Hepatocyte (in vitro differentiated cells): ENCODE measurements at regions not wholly inside any gene's neighbourhood (a gene's known extent, or its start where the extent isn't known, plus 50 kb on each side); places are given as distances from the start of the nearest gene placed in this dataset.

Experiments
- DNase-seq: peaks from one replicate; pipeline ENCODE4 v3.0.0-alpha.2; 2016; ENCODE audit warnings: low spot score
- H2AFZ ChIP-seq: fragments of 200-600 bp; sonication (generic); 2 replicates; pipeline ENCODE4 v1.6.0; 2016; ENCODE audit warnings: antibody characterized with exemption, mild to moderate bottlenecking
- H3K27ac ChIP-seq: fragments of 200-600 bp; sonication (generic); 2 replicates; pipeline ENCODE4 v1.5.1; 2016; ENCODE audit warnings: mild to moderate bottlenecking
- H3K27me3 ChIP-seq: fragments of 200-600 bp; sonication (generic); 2 replicates; pipeline ENCODE4 v1.6.1; 2016
- H3K36me3 ChIP-seq: fragments of 200-600 bp; sonication (generic); replicated peaks from 2 replicates; pipeline ENCODE4 v1.5.1; 2016; ENCODE audit warnings: low read depth; ENCODE audit not compliant: insufficient read depth
- H3K4me1 ChIP-seq: fragments of 200-600 bp; sonication (generic); 2 replicates; pipeline ENCODE4 v1.5.1; 2016; ENCODE audit warnings: mild to moderate bottlenecking, moderate library complexity; ENCODE audit not compliant: insufficient read depth
- H3K4me2 ChIP-seq: fragments of 200-600 bp; sonication (generic); 2 replicates; pipeline ENCODE4 v1.6.0; 2016
- H3K4me3 ChIP-seq: fragments of 200-600 bp; sonication (generic); 2 replicates; pipeline ENCODE4 v1.5.1; 2016; ENCODE audit warnings: mild to moderate bottlenecking
- H3K79me2 ChIP-seq: fragments of 200-600 bp; sonication (generic); 2 replicates; pipeline ENCODE4 v1.6.0; 2017; ENCODE audit warnings: mild to moderate bottlenecking
- H3K9me2 ChIP-seq: fragments of 200-600 bp; sonication (generic); replicated peaks from 2 replicates; pipeline ENCODE4 v1.6.0; 2017; ENCODE audit warnings: mild to moderate bottlenecking; ENCODE audit not compliant: insufficient read depth
- H3K9me3 ChIP-seq: fragments of 200-600 bp; sonication (generic); 2 replicates; pipeline ENCODE4 v1.5.1; 2016; ENCODE audit warnings: low read depth, mild to moderate bottlenecking
- H4K20me1 ChIP-seq: fragments of 200-600 bp; sonication (generic); 2 replicates; pipeline ENCODE4 v1.6.0; 2016; ENCODE audit warnings: mild to moderate bottlenecking; ENCODE audit not compliant: insufficient read depth, poor library complexity, severe bottlenecking
- CTCF ChIP-seq: fragments of 200-600 bp; sonication (generic); IDR thresholded peaks from 2 replicates; pipeline ENCODE4 v1.5.1; 2016; ENCODE audit warnings: antibody characterized with exemption, mild to moderate bottlenecking; ENCODE audit not compliant: poor library complexity
- EZH2 ChIP-seq: fragments of 200-600 bp; sonication (generic); IDR thresholded peaks from 2 replicates; pipeline ENCODE4 v1.6.1; 2016; ENCODE audit warnings: antibody characterized with exemption, mild to moderate bottlenecking, borderline replicate concordance
- EZH2phosphoT487 ChIP-seq: fragments of 200-600 bp; sonication (generic); IDR thresholded peaks from one replicate; pipeline ENCODE4 v1.6.1; 2018; ENCODE audit warnings: antibody characterized with exemption, mild to moderate bottlenecking, low read depth, moderate library complexity; ENCODE audit not compliant: unreplicated experiment, severe bottlenecking
- WGBS: methylation state at CpG from one replicate; pipeline ENCODE4 v1.1.6; 2016; ENCODE audit warnings: low lambda C conversion rate; ENCODE audit errors: missing lambda C conversion rate; 5-methylcytosine and 5-hydroxymethylcytosine counted together

- Histone ChIP-seq H3K79me2 (no peaks in the 10 kb centered on the region), H3K4me1 (no peaks in the 10 kb centered on the region), H2AFZ (no peak overlapping the region), H3K9me2 (no peaks in the 10 kb centered on the region), H3K4me2 (no peak overlapping the region), H3K36me3 (no peaks in the 10 kb centered on the region), H3K9me3 (no peaks in the 10 kb centered on the region), H4K20me1 (no peaks in the 10 kb centered on the region), H3K27ac (no peak overlapping the region), H3K4me3 (no peak overlapping the region), H3K27me3 (no peaks in the 10 kb centered on the region)
- 70% methylated on average over 1 of the region's 1 CpG for WGBS
- no peak for DNase-seq
- TF ChIP-seq EZH2phosphoT487: no peak
- no peak for TF ChIP-seq EZH2
- no peak for TF ChIP-seq CTCF
Measured at GRCh38 chr15:36265422-36265821, 314.0 kb upstream of the CDIN1 start.

GRCh38 chr15:36271048-36271447 is 308.4 kb upstream of the CDIN1 start:
- TF ChIP-seq EZH2phosphoT487 (no peak), CTCF (no peak), EZH2 (no peak)
- no peak overlapping the region for H3K4me3 ChIP-seq

DNA sequence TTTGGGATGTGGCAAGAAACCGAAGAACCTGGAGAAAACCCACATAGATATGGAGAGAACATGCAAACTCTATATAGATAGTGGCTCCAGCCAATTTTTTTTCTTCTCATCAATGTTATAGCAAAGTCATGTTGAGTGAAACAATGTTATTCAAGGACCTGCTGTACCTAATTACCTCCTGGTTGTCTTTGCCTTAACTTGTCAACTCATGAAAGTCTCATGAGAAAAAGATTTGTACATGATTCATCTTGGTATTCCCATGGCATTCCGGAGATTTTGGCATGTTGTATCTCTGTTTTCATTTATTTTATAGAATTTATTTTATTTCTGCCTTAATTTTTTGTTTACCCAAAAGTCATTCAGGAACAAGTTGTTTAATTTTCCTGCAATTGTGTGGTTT is 303.8 kb upstream of the CDIN1 start:
- Histone ChIP-seq H3K4me2 (no peak overlapping the region), H3K4me3 (no peak overlapping the region), H3K27me3 (peaks cover 3% of the 10 kb centered on the region), H3K9me2 (no peaks in the 10 kb centered on the region), H3K79me2 (no peaks in the 10 kb centered on the region), H3K36me3 (no peaks in the 10 kb centered on the region), H3K9me3 (no peaks in the 10 kb centered on the region), H3K4me1 (no peaks in the 10 kb centered on the region), H3K27ac (no peak overlapping the region), H2AFZ (no peak overlapping the region), H4K20me1 (no peaks in the 10 kb centered on the region)
- no peak for DNase-seq
- 96% methylated on average over 2 of the region's 2 CpGs for WGBS
- TF ChIP-seq CTCF: no peak
- TF ChIP-seq EZH2: no peak
- no peak for TF ChIP-seq EZH2phosphoT487

More at GRCh38 chr15:36271048-36271447, 308.4 kb upstream of the CDIN1 start:
- H3K9me3 ChIP-seq: no peaks in the 10 kb centered on the region
- WGBS: 29% methylated on average over 5 of the region's 5 CpGs
- H3K9me2 ChIP-seq: no peaks in the 10 kb centered on the region
- DNase-seq: no peak
- H3K27ac ChIP-seq: no peak overlapping the region
- H3K79me2 ChIP-seq: no peaks in the 10 kb centered on the region
- no peak overlapping the region for H3K4me2 ChIP-seq
- no peaks in the 10 kb centered on the region for H4K20me1 ChIP-seq
- no peaks in the 10 kb centered on the region for H3K4me1 ChIP-seq
- H3K27me3 ChIP-seq: peaks cover 3% of the 10 kb centered on the region
- H3K36me3 ChIP-seq: no peaks in the 10 kb centered on the region
- H2AFZ ChIP-seq: no peak overlapping the region

DNA sequence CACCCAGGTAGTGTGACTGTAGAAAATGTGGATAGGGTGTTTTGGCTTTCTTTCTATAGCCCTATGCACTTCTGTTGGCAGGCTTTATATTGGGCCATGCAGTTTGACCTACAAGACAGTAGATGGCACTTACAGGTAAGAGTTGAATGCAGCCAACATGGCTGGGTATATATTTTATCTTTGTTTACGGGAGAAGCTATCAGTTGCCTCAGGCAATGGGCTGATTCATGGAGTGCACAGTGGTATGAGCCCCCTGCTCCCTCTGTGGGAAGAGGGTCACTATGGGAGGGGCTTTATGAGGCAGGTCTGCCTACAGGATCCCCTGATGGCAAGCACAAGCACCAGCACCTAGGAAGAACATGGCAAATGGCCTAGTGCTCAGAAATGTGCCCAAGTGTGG is 301.2 kb upstream of the CDIN1 start:
- DNase-seq: no peak
- H4K20me1 ChIP-seq: no peaks in the 10 kb centered on the region
- 50% methylated on average over 1 of the region's 1 CpG for WGBS

More for the DNA sequence above, 301.2 kb upstream of the CDIN1 start:
- Histone ChIP-seq H3K9me3 (no peaks in the 10 kb centered on the region), H3K27ac (no peak overlapping the region), H3K9me2 (no peaks in the 10 kb centered on the region), H3K4me1 (no peaks in the 10 kb centered on the region), H2AFZ (no peak overlapping the region), H3K4me2 (no peak overlapping the region), H3K27me3 (no peaks in the 10 kb centered on the region), H3K4me3 (no peak overlapping the region), H3K79me2 (no peaks in the 10 kb centered on the region), H3K36me3 (no peaks in the 10 kb centered on the region)
- no peak for TF ChIP-seq CTCF
- TF ChIP-seq EZH2phosphoT487: no peak
- no peak for TF ChIP-seq EZH2
